ENCODE measurements at regions not wholly inside any gene's neighbourhood (a gene's known extent, or its start where the extent isn't known, plus 50 kb on each side); places are given as distances from the start of the nearest gene placed in this dataset.

- TF ChIP-seq DRAP1 (CRISPR knock-in tag; IDR thresholded peaks at IDR 0.05) (no peak), ZNF431 (CRISPR knock-in tag; IDR thresholded peaks at IDR 0.05; ENCODE audit: borderline replicate concordance, low read depth) (no peak), MTF2 (CRISPR knock-in tag; IDR thresholded peaks at IDR 0.05; ENCODE audit: borderline replicate concordance) (0 out of 2 replicates have a peak, but pooled peaks have one; percentile 59), ZKSCAN1 (IDR thresholded peaks at IDR 0.05; ENCODE audit: low read length) (no peak), KDM5B (CRISPR knock-in tag; IDR thresholded peaks at IDR 0.05; ENCODE audit: borderline replicate concordance) (peak; percentile 43; the same call in 1 of the 2 replicates), ZBTB49 (CRISPR knock-in tag; IDR thresholded peaks at IDR 0.05; ENCODE audit: borderline replicate concordance) (no peak), ZBTB39 (CRISPR knock-in tag; IDR thresholded peaks at IDR 0.05) (0 out of 2 replicates have a peak, but pooled peaks have one; percentile 24), ZNF766 (CRISPR knock-in tag; IDR thresholded peaks at IDR 0.05; ENCODE audit: borderline replicate concordance) (no peak), HNRNPLL (IDR thresholded peaks at IDR 0.05; ENCODE audit: low read depth, low read length, poor library complexity, severe bottlenecking) (peak; percentile 48), SKIL (CRISPR knock-in tag; IDR thresholded peaks at IDR 0.05; ENCODE audit: borderline replicate concordance) (no peak), HNRNPH1 (optimal IDR thresholded peaks at IDR 0.05; ENCODE audit: low read depth, low read length) (no peak), AGO1 (IDR thresholded peaks at IDR 0.05; ENCODE audit: low read depth, low read length, poor library complexity, severe bottlenecking) (no peak), ZNF260 (CRISPR knock-in tag; IDR thresholded peaks at IDR 0.05; ENCODE audit: borderline replicate concordance, low read depth) (no peak), ZNF562 (CRISPR knock-in tag; IDR thresholded peaks at IDR 0.05; ENCODE audit: borderline replicate concordance) (no peak), SIX4 (CRISPR knock-in tag; IDR thresholded peaks at IDR 0.05) (no peak), FLYWCH1 (CRISPR knock-in tag; IDR thresholded peaks at IDR 0.05) (no peak), ARNT2 (CRISPR knock-in tag; IDR thresholded peaks at IDR 0.05; ENCODE audit: low read depth) (no peak), POLR2AphosphoS2 (IDR thresholded peaks at IDR 0.05; ENCODE audit: low read depth, low read length) (no peak), ZNF883 (CRISPR knock-in tag; IDR thresholded peaks at IDR 0.05; ENCODE audit: not compliant biosample characterization) (no peak)
Observed at GRCh38 chr16:85334718-85335583, 222.7 kb upstream of the CIBAR2 start (continued).
